ENCODE measurements at regions not wholly inside any gene's neighbourhood (a gene's known extent, or its start where the extent isn't known, plus 50 kb on each side); places are given as distances from the start of the nearest gene placed in this dataset.

GRCh38 chr2:217695033-217695520 is 307.7 kb downstream of the TNS1 start:
- intact Hi-C loops (cut with micrococcal nuclease), result no loop called here
- DNase-seq (no peak), ATAC-seq (peak; percentile 18)

- no peak for ATAC-seq
- intact Hi-C loops (cut with micrococcal nuclease), result no loop called here
These were observed 308.5 kb downstream of the TNS1 start for GRCh38 chr2:217694291-217694690.

GRCh38 chr2:217693363-217693762 is 309.4 kb downstream of the TNS1 start:
- ATAC-seq (no peak), DNase-seq (no peak)
- intact Hi-C loops (cut with micrococcal nuclease), result no loop called here

More at GRCh38 chr2:217694291-217694690, 308.5 kb downstream of the TNS1 start:
- DNase-seq, result no peak

GRCh38 chr2:217691920-217692666 is 310.7 kb downstream of the TNS1 start:
- ATAC-seq, result peak; percentile 80
- DNase-seq, result peak; percentile 39
- intact Hi-C loops (cut with micrococcal nuclease), result no loop called here

- DNase-seq (no peak), ATAC-seq (no peak)
- intact Hi-C loops (cut with micrococcal nuclease), result no loop called here
These were observed 311.3 kb downstream of the TNS1 start for GRCh38 chr2:217691516-217691915.

- intact Hi-C loops (cut with micrococcal nuclease), result no loop called here
- DNase-seq (no peak), ATAC-seq (no peak)
These were observed 313.7 kb downstream of the TNS1 start for GRCh38 chr2:217689053-217689452.

GRCh38 chr2:217688494-217688893 is 314.3 kb downstream of the TNS1 start:
- ATAC-seq (no peak), DNase-seq (no peak)
- intact Hi-C loops (cut with micrococcal nuclease), result no loop called here

- no peak for ATAC-seq
- DNase-seq, result no peak
- intact Hi-C loops (cut with micrococcal nuclease), result no loop called here
These were observed 315.0 kb downstream of the TNS1 start for GRCh38 chr2:217687771-217688170.

GRCh38 chr2:217685255-217685605 is 317.6 kb downstream of the TNS1 start:
- peak; percentile 41 for DNase-seq
- ATAC-seq, result peak; percentile 93
- intact Hi-C loops (cut with micrococcal nuclease), result no loop called here

GRCh38 chr2:217684431-217685254 is 318.2 kb downstream of the TNS1 start:
- no peak for DNase-seq
- ATAC-seq, result no peak
- intact Hi-C loops (cut with micrococcal nuclease), result no loop called here

GRCh38 chr2:217683106-217683870 is 319.5 kb downstream of the TNS1 start:
- no peak for DNase-seq
- intact Hi-C loops (cut with micrococcal nuclease), result no loop called here
- no peak for ATAC-seq

GRCh38 chr2:217681791-217682190 is 321.0 kb downstream of the TNS1 start:
- ATAC-seq, result peak; percentile 33

GRCh38 chr2:217680381-217680780 is 322.4 kb downstream of the TNS1 start:
- intact Hi-C loops (cut with micrococcal nuclease), result no loop called here
- ATAC-seq (no peak), DNase-seq (no peak)

More at GRCh38 chr2:217681791-217682190, 321.0 kb downstream of the TNS1 start:
- intact Hi-C loops (cut with micrococcal nuclease), result no loop called here
- no peak for DNase-seq

- DNase-seq (no peak), ATAC-seq (no peak)
- intact Hi-C loops (cut with micrococcal nuclease), result no loop called here
These were observed 329.2 kb downstream of the TNS1 start for GRCh38 chr2:217673627-217674026.

- DNase-seq, result no peak
- intact Hi-C loops (cut with micrococcal nuclease), result no loop called here
- no peak for ATAC-seq
These were observed 330.3 kb downstream of the TNS1 start for GRCh38 chr2:217672472-217672871.

GRCh38 chr2:217671871-217672270 is 330.9 kb downstream of the TNS1 start:
- no peak for DNase-seq
- ATAC-seq, result no peak
- intact Hi-C loops (cut with micrococcal nuclease), result no loop called here

- intact Hi-C loops (cut with micrococcal nuclease), result no loop called here
These were observed 331.7 kb downstream of the TNS1 start for GRCh38 chr2:217671075-217671474.

GRCh38 chr2:217669831-217670230 is 333.0 kb downstream of the TNS1 start:
- ATAC-seq, result no peak
- intact Hi-C loops (cut with micrococcal nuclease), result no loop called here
- DNase-seq, result no peak

More at GRCh38 chr2:217671075-217671474, 331.7 kb downstream of the TNS1 start:
- DNase-seq (no peak), ATAC-seq (peak; percentile 78)

GRCh38 chr2:217667512-217667911 is 335.3 kb downstream of the TNS1 start:
- ATAC-seq (peak; percentile 77), DNase-seq (no peak)
- intact Hi-C loops (cut with micrococcal nuclease), result no loop called here

- ATAC-seq (no peak), DNase-seq (no peak)
- intact Hi-C loops (cut with micrococcal nuclease), result no loop called here
These were observed 335.8 kb downstream of the TNS1 start for GRCh38 chr2:217667035-217667434.

Data from left ventricle myocardium superior (tissue), 1 donor.